Spleen (tissue), 7 donors: ENCODE measurements at regions not wholly inside any gene's neighbourhood (a gene's known extent, or its start where the extent isn't known, plus 50 kb on each side); places are given as distances from the start of the nearest gene placed in this dataset.

ENCODE experiments used
- POLR2AphosphoS5 ChIP-seq, 3 donors: sonication (generic); formaldehyde crosslinking; IDR thresholded peaks; one replicate each; pipeline ENCODE4 v1.5.1; 2017; ENCODE audit warnings: antibody characterized with exemption in 3 of 3
- TF ChIP-seq, protein P1 (sequence below), 11 experiments: fragments of 200-600 bp in 7 of 11; fragments of 450-650 bp in 4 of 11; sonication (generic) in 4 of 11; IDR thresholded peaks in 8 of 11; conservative IDR thresholded peaks in 3 of 11; 1 replicate in 7 of 11; 2 replicates in 4 of 11; pipeline versions ENCODE4 v1.4.0 to v1.8.0; 2016 to 2021; ENCODE audit warnings: antibody characterized with exemption in 11 of 11, inconsistent platforms in 4 of 11, mild to moderate bottlenecking in 1 of 11
- donor health status: DM: no; HTN: no; CAD: no; lungs with moderate emphysema.
- donor health status: DM: no; HTN: no; CAD: no.
- donor health status: DM: no; HTN: no; CAD: no.

DNA sequence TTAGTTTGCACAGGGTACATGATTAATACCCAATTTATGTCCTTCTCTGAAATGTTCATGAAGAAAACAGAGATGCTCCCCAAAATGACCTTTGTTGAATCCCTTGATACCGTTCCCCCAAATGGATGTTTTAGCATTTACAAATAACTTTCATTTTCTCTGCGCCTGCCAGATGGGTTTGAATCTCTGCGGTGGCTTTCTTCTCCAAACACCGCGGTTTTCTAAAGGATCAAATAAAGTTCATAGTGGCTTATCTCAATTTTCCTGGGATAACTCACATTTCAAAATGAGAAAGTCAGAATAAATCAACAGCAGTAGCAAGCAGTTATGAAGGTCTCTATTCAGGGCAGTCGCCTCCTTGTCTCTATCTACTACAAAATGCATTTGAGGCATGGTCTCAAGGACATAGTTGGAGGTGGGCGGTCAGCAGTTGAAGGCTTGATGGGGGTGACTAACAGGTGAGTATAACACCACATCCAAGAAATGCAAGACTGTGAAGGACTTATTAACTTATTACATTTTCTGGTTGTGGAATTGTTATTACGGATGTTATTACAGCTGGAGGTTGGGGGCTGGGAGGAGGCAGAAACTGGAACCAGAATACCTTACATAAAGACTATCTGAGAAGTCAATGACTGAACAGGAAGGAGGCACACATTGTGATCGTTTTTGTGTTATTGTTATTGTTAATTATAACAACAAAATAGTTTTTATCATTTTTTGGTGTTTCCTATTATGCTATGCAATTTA is 1513.3 kb downstream of the FAM181B start:
- TF ChIP-seq, protein P1, sequence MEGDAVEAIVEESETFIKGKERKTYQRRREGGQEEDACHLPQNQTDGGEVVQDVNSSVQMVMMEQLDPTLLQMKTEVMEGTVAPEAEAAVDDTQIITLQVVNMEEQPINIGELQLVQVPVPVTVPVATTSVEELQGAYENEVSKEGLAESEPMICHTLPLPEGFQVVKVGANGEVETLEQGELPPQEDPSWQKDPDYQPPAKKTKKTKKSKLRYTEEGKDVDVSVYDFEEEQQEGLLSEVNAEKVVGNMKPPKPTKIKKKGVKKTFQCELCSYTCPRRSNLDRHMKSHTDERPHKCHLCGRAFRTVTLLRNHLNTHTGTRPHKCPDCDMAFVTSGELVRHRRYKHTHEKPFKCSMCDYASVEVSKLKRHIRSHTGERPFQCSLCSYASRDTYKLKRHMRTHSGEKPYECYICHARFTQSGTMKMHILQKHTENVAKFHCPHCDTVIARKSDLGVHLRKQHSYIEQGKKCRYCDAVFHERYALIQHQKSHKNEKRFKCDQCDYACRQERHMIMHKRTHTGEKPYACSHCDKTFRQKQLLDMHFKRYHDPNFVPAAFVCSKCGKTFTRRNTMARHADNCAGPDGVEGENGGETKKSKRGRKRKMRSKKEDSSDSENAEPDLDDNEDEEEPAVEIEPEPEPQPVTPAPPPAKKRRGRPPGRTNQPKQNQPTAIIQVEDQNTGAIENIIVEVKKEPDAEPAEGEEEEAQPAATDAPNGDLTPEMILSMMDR (IDR thresholded peaks at IDR 0.05 in 8 of 11, conservative IDR thresholded peaks at IDR 0.05 in 3 of 11): no peak
- no peak for TF ChIP-seq POLR2AphosphoS5 (IDR thresholded peaks at IDR 0.05)
